NCI-H446 (cell line): ENCODE measurements at regions not wholly inside any gene's neighbourhood (a gene's known extent, or its start where the extent isn't known, plus 50 kb on each side); places are given as distances from the start of the nearest gene placed in this dataset.

Source experiments
- DNase-seq, 2 experiments: peaks; one replicate each; lab custom pipeline; 2025; lab: John Stamatoyannopoulos, UW

GRCh38 chr15:69793431-69793780 lies 304.3 kb downstream of the TLE3 start:
- no peak for DNase-seq

GRCh38 chr15:69793781-69794451 lies 303.8 kb downstream of the TLE3 start:
- no peak for DNase-seq

GRCh38 chr15:69794645-69795469 lies 302.9 kb downstream of the TLE3 start:
- DNase-seq: no peak

- no peak for DNase-seq
Measured at GRCh38 chr15:69795601-69796000, 302.1 kb downstream of the TLE3 start.

- no peak for DNase-seq
Measured at GRCh38 chr15:69797051-69797595, 300.6 kb downstream of the TLE3 start.

- no peak for DNase-seq
Measured at GRCh38 chr15:69797615-69798014, 300.1 kb downstream of the TLE3 start.

GRCh38 chr15:69798481-69799250 lies 299.1 kb downstream of the TLE3 start:
- DNase-seq: no peak

GRCh38 chr15:69801144-69801543 lies 296.6 kb downstream of the TLE3 start:
- DNase-seq: no peak

- DNase-seq: no peak
Measured at GRCh38 chr15:69802432-69802831, 295.3 kb downstream of the TLE3 start.

GRCh38 chr15:69804786-69805185 lies 292.9 kb downstream of the TLE3 start:
- DNase-seq: no peak

- DNase-seq: no peak
Measured at GRCh38 chr15:69805248-69805953, 292.3 kb downstream of the TLE3 start.

GRCh38 chr15:69806287-69806915 lies 291.3 kb downstream of the TLE3 start:
- DNase-seq: no peak

- no peak for DNase-seq
Measured at GRCh38 chr15:69807721-69808120, 290.0 kb downstream of the TLE3 start.

GRCh38 chr15:69808756-69809155 lies 289.0 kb downstream of the TLE3 start:
- no peak for DNase-seq

- DNase-seq: no peak
Measured at GRCh38 chr15:69809421-69809820, 288.3 kb downstream of the TLE3 start.

- no peak for DNase-seq
Measured at GRCh38 chr15:69810431-69811354, 287.0 kb downstream of the TLE3 start.

- DNase-seq: no peak
Measured at GRCh38 chr15:69812861-69813261, 284.9 kb downstream of the TLE3 start.

- no peak for DNase-seq
Measured at GRCh38 chr15:69813881-69814280, 283.8 kb downstream of the TLE3 start.

- no peak for DNase-seq
Measured at GRCh38 chr15:69814932-69815331, 282.8 kb downstream of the TLE3 start.

- DNase-seq: no peak
Measured at GRCh38 chr15:69815793-69816192, 281.9 kb downstream of the TLE3 start.
